ENCODE measurements at regions not wholly inside any gene's neighbourhood (a gene's known extent, or its start where the extent isn't known, plus 50 kb on each side); places are given as distances from the start of the nearest gene placed in this dataset.
A peak's percentile ranks its signal among the peaks of the same experiment; 100 is the strongest.

GRCh38 chr6:80767808-80768207, 661.3 kb downstream of the BCKDHB start:
- no peak for ATAC-seq
- no peaks in the 10 kb centered on the region for H3K4me1 Mint-ChIP-seq (ENCODE audit: low read depth in 2 of 2)
- H3K27me3 Mint-ChIP-seq = no peaks in the 10 kb centered on the region
- H3K36me3 Mint-ChIP-seq = no peaks in the 10 kb centered on the region
- H3K4me3 Mint-ChIP-seq = no peak overlapping the region
- DNase-seq (ENCODE audit: low spot score) = no peak
- H3K27ac Mint-ChIP-seq = no peak overlapping the region
- H3K9me3 Mint-ChIP-seq = peaks cover 4% of the 10 kb centered on the region

DNA sequence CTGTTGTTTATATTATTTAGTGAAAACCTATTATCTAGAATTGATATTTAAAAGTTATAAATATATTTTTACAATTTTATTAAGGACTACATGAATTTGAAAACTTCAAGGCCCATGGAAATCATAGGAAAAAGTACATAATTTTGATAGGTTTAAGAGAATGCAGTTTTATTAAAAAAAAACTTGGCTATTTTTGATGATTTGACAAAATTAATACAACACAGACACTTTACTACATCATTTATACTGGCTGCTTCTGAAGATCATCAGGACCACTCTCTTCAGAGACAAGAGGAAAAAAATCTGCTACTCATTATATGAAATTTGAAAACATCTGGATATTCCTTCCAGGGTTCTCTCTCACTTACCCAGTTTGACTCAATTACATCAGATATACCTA, 637.7 kb downstream of the BCKDHB start:
- ATAC-seq = no peak
- peaks cover 11% of the 10 kb centered on the region for H3K9me3 Mint-ChIP-seq
- DNase-seq (ENCODE audit: low spot score) = no peak

DNA sequence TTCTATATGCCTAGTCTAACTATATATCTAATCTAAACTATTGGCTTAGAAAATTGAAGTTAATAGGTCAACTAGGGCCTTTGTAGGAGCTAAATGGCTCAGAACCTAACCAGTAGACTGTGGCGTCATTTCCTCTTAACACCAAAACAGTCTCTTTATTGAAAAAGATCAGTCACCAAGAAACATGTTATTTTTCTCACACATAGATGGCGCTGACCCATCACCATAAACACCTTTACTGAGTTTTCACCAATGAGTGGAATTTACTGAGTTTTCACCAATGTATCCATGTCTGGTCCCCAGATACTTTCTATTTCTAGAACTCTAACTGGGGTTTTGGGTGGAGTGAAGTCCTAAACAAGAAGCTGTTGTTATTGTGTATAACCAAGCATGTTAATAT, 636.0 kb downstream of the BCKDHB start:
- Mint-ChIP-seq H3K4me1 (ENCODE audit: low read depth in 2 of 2) (no peaks in the 10 kb centered on the region), H3K9me3 (peaks cover 11% of the 10 kb centered on the region), H3K36me3 (no peaks in the 10 kb centered on the region), H3K4me3 (no peak overlapping the region), H3K27ac (no peak overlapping the region), H3K27me3 (no peaks in the 10 kb centered on the region)
- ATAC-seq (no peak), DNase-seq (ENCODE audit: low spot score) (no peak)

More for the DNA sequence above, 637.7 kb downstream of the BCKDHB start:
- Mint-ChIP-seq H3K36me3 (no peaks in the 10 kb centered on the region), H3K4me1 (ENCODE audit: low read depth in 2 of 2) (no peaks in the 10 kb centered on the region), H3K4me3 (no peak overlapping the region), H3K27me3 (no peaks in the 10 kb centered on the region), H3K27ac (no peak overlapping the region)

DNA sequence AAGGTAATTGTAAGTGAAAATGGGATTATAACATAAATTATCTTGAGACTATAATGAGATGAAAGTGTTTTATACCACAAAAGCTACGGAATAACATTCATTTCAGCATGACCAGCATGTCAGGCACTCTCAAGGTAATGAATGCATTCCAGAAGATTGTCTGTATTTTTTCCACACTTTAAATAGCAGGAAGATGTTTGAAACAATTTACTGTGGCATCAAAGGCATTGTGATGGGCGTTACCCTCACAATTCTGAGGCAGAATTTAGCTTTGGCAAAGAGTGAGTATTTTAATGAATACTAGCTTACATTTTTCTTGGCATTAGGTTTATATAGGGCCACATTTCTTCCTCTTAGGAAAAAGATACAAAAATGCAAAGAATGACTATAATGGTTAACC, 627.2 kb downstream of the BCKDHB start:
- Mint-ChIP-seq H3K4me1 (ENCODE audit: low read depth in 2 of 2) (no peaks in the 10 kb centered on the region), H3K4me3 (no peak overlapping the region), H3K36me3 (no peaks in the 10 kb centered on the region), H3K27me3 (no peaks in the 10 kb centered on the region), H3K27ac (no peak overlapping the region), H3K9me3 (peaks cover 9% of the 10 kb centered on the region)
- DNase-seq (ENCODE audit: low spot score) (no peak), ATAC-seq (no peak)

DNA sequence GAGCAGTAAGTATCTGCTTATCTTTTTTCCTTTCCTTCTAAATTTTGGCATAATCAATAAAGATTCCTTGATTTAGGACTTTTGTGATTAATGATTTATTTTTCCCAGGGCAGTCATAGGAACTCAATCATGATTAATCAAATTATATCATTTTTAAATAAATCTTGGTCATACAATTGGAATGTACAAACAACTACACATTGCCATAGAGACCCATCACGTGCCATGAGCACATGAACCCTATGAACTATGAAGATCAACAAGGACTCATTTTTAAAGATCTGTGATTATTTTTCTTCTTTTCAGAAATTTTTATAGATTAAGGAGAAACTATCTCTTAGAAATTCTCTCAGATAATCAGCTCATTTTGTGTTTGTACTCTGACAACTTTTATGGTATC, 622.4 kb downstream of the BCKDHB start:
- no peak overlapping the region for H3K27ac Mint-ChIP-seq
- H3K9me3 Mint-ChIP-seq = peaks cover 9% of the 10 kb centered on the region
- no peaks in the 10 kb centered on the region for H3K4me1 Mint-ChIP-seq (ENCODE audit: low read depth in 2 of 2)
- no peaks in the 10 kb centered on the region for H3K36me3 Mint-ChIP-seq
- DNase-seq (ENCODE audit: low spot score) (no peak), ATAC-seq (no peak)
- no peaks in the 10 kb centered on the region for H3K27me3 Mint-ChIP-seq
- no peak overlapping the region for H3K4me3 Mint-ChIP-seq

DNA sequence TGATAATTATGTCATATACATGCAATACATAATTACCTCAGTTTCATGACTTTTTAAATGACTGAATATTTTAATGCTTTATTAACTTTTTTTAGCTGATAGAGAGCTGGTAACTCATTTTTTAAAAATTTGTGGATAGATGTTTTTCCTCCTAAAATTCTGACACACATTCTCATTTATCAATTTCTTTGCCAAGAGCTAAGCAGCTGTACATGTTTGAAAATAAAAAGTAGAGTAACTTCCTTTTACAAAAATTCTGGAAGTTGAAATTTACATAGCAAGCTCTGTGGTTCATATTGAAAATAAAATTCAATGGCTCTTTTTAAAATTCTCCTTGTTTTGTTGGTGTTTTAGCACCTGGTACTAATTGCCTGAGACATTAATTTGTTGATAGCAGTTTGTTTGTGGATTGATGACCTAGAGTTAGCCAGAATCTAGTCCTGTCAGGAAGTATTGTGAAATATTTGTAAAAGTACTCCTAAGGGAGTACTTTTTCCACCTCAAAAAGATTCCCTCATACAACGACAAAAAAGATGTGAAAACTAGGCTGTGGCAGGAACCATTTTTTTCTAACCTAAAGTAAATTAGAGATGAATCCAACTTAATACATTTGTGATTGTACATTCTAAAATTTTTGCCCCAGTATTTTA, 621.8 kb downstream of the BCKDHB start:
- Mint-ChIP-seq H3K27ac (no peak overlapping the region), H3K4me1 (ENCODE audit: low read depth in 2 of 2) (no peaks in the 10 kb centered on the region), H3K4me3 (no peak overlapping the region), H3K27me3 (no peaks in the 10 kb centered on the region), H3K9me3 (peaks cover 9% of the 10 kb centered on the region), H3K36me3 (no peaks in the 10 kb centered on the region)
- DNase-seq (ENCODE audit: low spot score) (no peak), ATAC-seq (no peak)

- Mint-ChIP-seq H3K27ac (no peak overlapping the region), H3K36me3 (no peaks in the 10 kb centered on the region)
These were observed 618.9 kb downstream of the BCKDHB start for GRCh38 chr6:80725156-80725930.

GRCh38 chr6:80720824-80721223, 614.4 kb downstream of the BCKDHB start:
- peak; percentile 20 to 45 for ATAC-seq
- Mint-ChIP-seq H3K27me3 (no peaks in the 10 kb centered on the region), H3K4me1 (ENCODE audit: low read depth in 2 of 2) (no peaks in the 10 kb centered on the region), H3K4me3 (no peak overlapping the region), H3K9me3 (no peaks in the 10 kb centered on the region), H3K27ac (no peak overlapping the region), H3K36me3 (no peaks in the 10 kb centered on the region)
- DNase-seq (ENCODE audit: low spot score) = no peak

More at GRCh38 chr6:80725156-80725930, 618.9 kb downstream of the BCKDHB start:
- H3K4me1 Mint-ChIP-seq (ENCODE audit: low read depth in 2 of 2) = no peaks in the 10 kb centered on the region
- DNase-seq (ENCODE audit: low spot score) (no peak), ATAC-seq (no peak)
- no peaks in the 10 kb centered on the region for H3K27me3 Mint-ChIP-seq
- peaks cover 3% of the 10 kb centered on the region for H3K9me3 Mint-ChIP-seq
- no peak overlapping the region for H3K4me3 Mint-ChIP-seq

- no peak for ATAC-seq
These were observed 608.0 kb downstream of the BCKDHB start for GRCh38 chr6:80714513-80714912.

DNA sequence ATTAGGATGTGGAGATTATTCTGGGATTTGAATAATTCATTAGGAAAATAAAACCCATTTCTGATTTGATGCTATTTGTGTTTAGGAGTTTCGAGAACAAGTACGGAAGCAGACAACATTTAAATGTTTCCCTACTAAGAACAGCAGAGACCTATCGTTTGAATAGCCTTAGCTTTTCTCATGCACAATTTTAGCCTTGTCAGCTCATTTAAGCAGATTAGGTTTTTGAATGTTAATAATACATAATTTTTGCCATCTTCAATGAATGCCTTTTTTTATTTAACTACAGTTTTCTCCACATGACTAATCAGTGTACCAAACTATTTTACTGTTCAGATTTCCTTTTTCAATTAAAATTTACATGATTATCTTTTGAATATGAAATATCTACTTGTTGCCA, 592.0 kb downstream of the BCKDHB start:
- Mint-ChIP-seq H3K36me3 (peaks cover 4% of the 10 kb centered on the region), H3K4me1 (ENCODE audit: low read depth in 2 of 2) (no peaks in the 10 kb centered on the region), H3K4me3 (no peak overlapping the region), H3K27me3 (no peaks in the 10 kb centered on the region), H3K9me3 (peaks cover 16% of the 10 kb centered on the region), H3K27ac (no peak overlapping the region)
- no peak for ATAC-seq
- no peak for DNase-seq (ENCODE audit: low spot score)

More at GRCh38 chr6:80714513-80714912, 608.0 kb downstream of the BCKDHB start:
- H3K4me1 Mint-ChIP-seq (ENCODE audit: low read depth in 2 of 2) = no peaks in the 10 kb centered on the region
- H3K4me3 Mint-ChIP-seq = no peak overlapping the region
- H3K36me3 Mint-ChIP-seq = no peaks in the 10 kb centered on the region
- peaks cover 9% of the 10 kb centered on the region for H3K9me3 Mint-ChIP-seq
- no peak for DNase-seq (ENCODE audit: low spot score)
- no peaks in the 10 kb centered on the region for H3K27me3 Mint-ChIP-seq
- H3K27ac Mint-ChIP-seq = no peak overlapping the region

DNA sequence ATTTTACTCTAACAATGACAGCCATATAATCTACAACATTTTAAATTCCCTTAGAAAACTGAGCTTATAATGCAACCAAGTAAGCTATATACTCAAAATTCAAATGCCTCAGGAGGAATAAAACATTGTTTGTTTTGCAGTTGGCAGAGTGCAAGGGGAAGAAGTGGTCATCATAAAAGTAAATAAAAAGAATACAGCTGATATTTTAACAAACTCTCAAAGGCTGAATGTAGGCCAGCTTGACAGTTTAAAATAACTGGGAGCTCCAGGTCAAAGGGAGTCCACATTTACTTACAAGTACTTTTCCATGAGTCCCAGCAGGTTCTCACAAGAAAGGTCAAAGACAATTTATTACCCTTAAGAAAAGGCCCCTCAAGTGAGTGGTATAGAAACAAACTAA, 589.8 kb downstream of the BCKDHB start:
- Mint-ChIP-seq H3K36me3 (peaks cover 4% of the 10 kb centered on the region), H3K27me3 (no peaks in the 10 kb centered on the region), H3K4me1 (ENCODE audit: low read depth in 2 of 2) (no peaks in the 10 kb centered on the region), H3K4me3 (no peak overlapping the region), H3K27ac (no peak overlapping the region), H3K9me3 (peaks cover 10% of the 10 kb centered on the region)
- DNase-seq (ENCODE audit: low spot score) = no peak
- no peak for ATAC-seq

DNA sequence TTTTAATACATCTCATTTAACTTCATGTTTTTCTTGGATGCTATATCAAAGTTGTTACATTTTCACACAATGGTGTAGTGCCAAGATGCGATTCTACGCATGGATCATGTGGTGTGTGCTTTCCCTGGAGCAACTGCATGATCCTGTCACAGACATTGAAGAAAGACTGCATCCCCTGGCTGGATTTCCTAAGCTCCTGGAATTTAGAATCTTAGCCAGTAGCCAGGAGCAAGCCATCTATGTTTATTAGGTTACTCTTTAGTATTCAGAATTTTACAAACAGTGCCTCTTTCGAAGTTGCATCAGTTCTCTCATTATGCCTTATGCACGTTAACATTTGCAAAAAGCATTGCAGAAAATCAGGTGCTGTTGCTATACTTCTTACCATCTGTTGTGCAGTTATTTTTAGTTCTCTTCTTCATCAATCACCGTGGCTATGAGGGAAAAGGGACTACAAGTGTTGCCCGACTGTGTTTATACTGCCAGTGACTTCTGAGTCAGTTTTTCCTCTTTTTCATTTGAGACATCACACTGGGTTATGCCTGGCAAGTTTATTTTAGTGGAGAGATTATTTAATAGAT, 584.2 kb downstream of the BCKDHB start:
- Mint-ChIP-seq H3K4me1 (ENCODE audit: low read depth in 2 of 2) (no peaks in the 10 kb centered on the region), H3K27ac (no peak overlapping the region), H3K4me3 (no peak overlapping the region), H3K9me3 (peaks cover 8% of the 10 kb centered on the region), H3K36me3 (peaks cover 8% of the 10 kb centered on the region), H3K27me3 (no peaks in the 10 kb centered on the region)
- DNase-seq (ENCODE audit: low spot score) = no peak
- no peak for ATAC-seq

DNA sequence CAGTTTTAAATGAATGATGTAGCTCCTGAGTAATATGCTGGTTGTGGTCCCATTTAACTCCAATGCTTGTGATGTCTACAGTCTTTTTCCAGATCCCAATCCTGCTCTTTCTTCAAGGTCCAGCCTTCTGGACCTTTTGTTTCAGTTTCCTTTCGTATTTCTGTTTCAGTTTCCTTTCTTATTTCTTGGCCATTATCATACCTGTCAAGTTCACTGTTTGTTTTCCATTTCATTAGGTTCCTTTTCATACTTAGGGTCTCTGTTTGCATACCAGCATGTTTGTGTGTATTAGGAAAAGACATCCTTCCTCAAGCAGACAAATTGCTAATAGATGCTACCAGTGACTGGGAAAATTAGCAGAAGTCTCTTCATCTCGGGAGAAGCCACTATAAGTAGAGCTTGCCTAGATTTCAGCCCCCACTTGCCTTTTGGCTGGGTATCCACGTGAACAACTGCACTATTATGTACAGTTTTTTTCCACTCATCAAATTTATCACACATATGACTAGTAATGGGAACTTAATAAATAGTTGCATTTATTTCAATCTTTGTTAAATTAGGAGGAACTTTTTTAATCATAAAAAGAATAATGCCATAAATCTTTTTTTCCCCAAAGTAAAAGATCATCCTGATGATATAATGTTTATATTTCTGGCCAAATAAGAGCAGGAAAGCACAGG, 583.4 kb downstream of the BCKDHB start:
- Mint-ChIP-seq H3K36me3 (peaks cover 9% of the 10 kb centered on the region), H3K4me3 (no peak overlapping the region), H3K9me3 (peaks cover 8% of the 10 kb centered on the region), H3K4me1 (ENCODE audit: low read depth in 2 of 2) (no peaks in the 10 kb centered on the region), H3K27ac (no peak overlapping the region), H3K27me3 (no peaks in the 10 kb centered on the region)
- ATAC-seq (no peak), DNase-seq (ENCODE audit: low spot score) (no peak)

DNA sequence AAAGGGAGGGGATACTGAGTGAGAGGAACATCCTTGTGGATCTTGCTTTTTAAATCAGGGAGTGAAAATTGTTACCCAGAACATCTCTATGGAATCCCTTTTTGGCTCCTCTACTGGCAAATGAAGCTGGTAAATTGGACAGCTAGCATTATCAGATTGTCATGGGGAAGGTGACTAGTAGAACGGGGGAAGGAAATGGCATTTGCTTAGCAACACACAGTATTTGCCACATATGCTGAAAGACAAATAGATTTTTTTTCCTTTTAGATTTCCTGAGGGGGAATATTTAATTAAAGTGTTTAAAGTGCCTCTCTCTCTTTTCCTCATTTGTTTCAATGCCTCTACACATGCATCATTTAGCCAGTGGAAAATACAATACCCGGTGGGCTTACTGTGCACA, 573.5 kb downstream of the BCKDHB start:
- H3K27ac Mint-ChIP-seq = no peak overlapping the region
- H3K36me3 Mint-ChIP-seq = peaks cover 6% of the 10 kb centered on the region
- no peaks in the 10 kb centered on the region for H3K4me1 Mint-ChIP-seq (ENCODE audit: low read depth in 2 of 2)
- ATAC-seq (no peak), DNase-seq (ENCODE audit: low spot score) (no peak)
- no peaks in the 10 kb centered on the region for H3K27me3 Mint-ChIP-seq
- peaks cover 6% of the 10 kb centered on the region for H3K9me3 Mint-ChIP-seq
- H3K4me3 Mint-ChIP-seq = no peak overlapping the region
